ENCODE measurements at regions not wholly inside any gene's neighbourhood (a gene's known extent, or its start where the extent isn't known, plus 50 kb on each side); places are given as distances from the start of the nearest gene placed in this dataset.
"Not testable (repeated sequence)": the region's sequence is repeated elsewhere in the genome, so short reads cannot be mapped to it uniquely, and the experiment has no call there.

GRCh38 chr6:12637960-12638641 lies 78.5 kb upstream of the PHACTR1 start:
- TF ChIP-seq CTCF (IDR thresholded peaks at IDR 0.05) = peak; percentile 13
- no peaks in the 10 kb centered on the region for H3K4me1 ChIP-seq (ENCODE audit: low read depth)
- no peak overlapping the region for H3K4me3 ChIP-seq
- no peaks in the 10 kb centered on the region for H3K36me3 ChIP-seq (ENCODE audit: low read depth)
- ATAC-seq (peak; percentile 61), DNase-seq (peak in 2 of 3 donors; percentile 48 to 54)
- intact Hi-C loops (cut with DNase I, micrococcal nuclease) = no loop called here
- H3K9me3 ChIP-seq = no peaks in the 10 kb centered on the region

- H3K4me3 ChIP-seq = no peak overlapping the region
- DNase-seq = no peak
- TF ChIP-seq CTCF (IDR thresholded peaks at IDR 0.05) = no peak
- intact Hi-C loops (cut with DNase I, micrococcal nuclease) = no loop called here
- no peaks in the 10 kb centered on the region for H3K9me3 ChIP-seq
- H3K36me3 ChIP-seq (ENCODE audit: low read depth) = no peaks in the 10 kb centered on the region
- no peak for ATAC-seq
- no peaks in the 10 kb centered on the region for H3K4me1 ChIP-seq (ENCODE audit: low read depth)
These were observed 76.1 kb upstream of the PHACTR1 start for GRCh38 chr6:12640438-12640837.

GRCh38 chr6:12641785-12642184 lies 74.8 kb upstream of the PHACTR1 start:
- H3K36me3 ChIP-seq (ENCODE audit: low read depth); H3K4me1 ChIP-seq (ENCODE audit: low read depth); intact Hi-C loops (cut with DNase I, micrococcal nuclease); H3K4me3 ChIP-seq; DNase-seq; ATAC-seq; H3K9me3 ChIP-seq: not testable (repeated sequence)

- Histone ChIP-seq H3K9me3 (no peaks in the 10 kb centered on the region), H3K36me3 (ENCODE audit: low read depth) (no peaks in the 10 kb centered on the region), H3K4me1 (ENCODE audit: low read depth) (no peaks in the 10 kb centered on the region), H3K4me3 (no peak overlapping the region)
- TF ChIP-seq CTCF (IDR thresholded peaks at IDR 0.05) = no peak
- intact Hi-C loops (cut with DNase I, micrococcal nuclease) = no loop called here
- ATAC-seq (no peak), DNase-seq (no peak)
These were observed 70.6 kb upstream of the PHACTR1 start for GRCh38 chr6:12645941-12646340.

- no peaks in the 10 kb centered on the region for H3K9me3 ChIP-seq
- H3K4me3 ChIP-seq = no peak overlapping the region
- no peaks in the 10 kb centered on the region for H3K36me3 ChIP-seq (ENCODE audit: low read depth)
- TF ChIP-seq CTCF (IDR thresholded peaks at IDR 0.05) = no peak
- DNase-seq = no peak
- H3K4me1 ChIP-seq (ENCODE audit: low read depth) = no peaks in the 10 kb centered on the region
- no peak for ATAC-seq
- intact Hi-C loops (cut with DNase I, micrococcal nuclease) = no loop called here
These were observed 68.4 kb upstream of the PHACTR1 start for GRCh38 chr6:12648171-12648570.

- TF ChIP-seq CTCF (IDR thresholded peaks at IDR 0.05) = no peak
- intact Hi-C loops (cut with DNase I, micrococcal nuclease) = no loop called here
- Histone ChIP-seq H3K4me3 (no peak overlapping the region), H3K9me3 (no peaks in the 10 kb centered on the region), H3K36me3 (ENCODE audit: low read depth) (no peaks in the 10 kb centered on the region), H3K4me1 (ENCODE audit: low read depth) (no peaks in the 10 kb centered on the region)
- ATAC-seq (no peak), DNase-seq (no peak)
These were observed 67.2 kb upstream of the PHACTR1 start for GRCh38 chr6:12649325-12649724.
